GM12801 (cell line): ENCODE measurements at regions not wholly inside any gene's neighbourhood (a gene's known extent, or its start where the extent isn't known, plus 50 kb on each side); places are given as distances from the start of the nearest gene placed in this dataset.

Experiments
- TF ChIP-seq, protein P1 (sequence below): IDR thresholded peaks from one replicate; pipeline ENCODE4 v1.5.1; 2011; ENCODE audit warnings: control low read depth; ENCODE audit not compliant: insufficient read length; ENCODE audit errors: extremely low read depth

GRCh38 chr20:10963717-10964266, 290.0 kb upstream of the JAG1 start:
- TF ChIP-seq, protein P1, sequence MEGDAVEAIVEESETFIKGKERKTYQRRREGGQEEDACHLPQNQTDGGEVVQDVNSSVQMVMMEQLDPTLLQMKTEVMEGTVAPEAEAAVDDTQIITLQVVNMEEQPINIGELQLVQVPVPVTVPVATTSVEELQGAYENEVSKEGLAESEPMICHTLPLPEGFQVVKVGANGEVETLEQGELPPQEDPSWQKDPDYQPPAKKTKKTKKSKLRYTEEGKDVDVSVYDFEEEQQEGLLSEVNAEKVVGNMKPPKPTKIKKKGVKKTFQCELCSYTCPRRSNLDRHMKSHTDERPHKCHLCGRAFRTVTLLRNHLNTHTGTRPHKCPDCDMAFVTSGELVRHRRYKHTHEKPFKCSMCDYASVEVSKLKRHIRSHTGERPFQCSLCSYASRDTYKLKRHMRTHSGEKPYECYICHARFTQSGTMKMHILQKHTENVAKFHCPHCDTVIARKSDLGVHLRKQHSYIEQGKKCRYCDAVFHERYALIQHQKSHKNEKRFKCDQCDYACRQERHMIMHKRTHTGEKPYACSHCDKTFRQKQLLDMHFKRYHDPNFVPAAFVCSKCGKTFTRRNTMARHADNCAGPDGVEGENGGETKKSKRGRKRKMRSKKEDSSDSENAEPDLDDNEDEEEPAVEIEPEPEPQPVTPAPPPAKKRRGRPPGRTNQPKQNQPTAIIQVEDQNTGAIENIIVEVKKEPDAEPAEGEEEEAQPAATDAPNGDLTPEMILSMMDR = no peak

- TF ChIP-seq, protein P1 = no peak
These were observed 292.2 kb upstream of the JAG1 start for GRCh38 chr20:10965936-10966470.

DNA sequence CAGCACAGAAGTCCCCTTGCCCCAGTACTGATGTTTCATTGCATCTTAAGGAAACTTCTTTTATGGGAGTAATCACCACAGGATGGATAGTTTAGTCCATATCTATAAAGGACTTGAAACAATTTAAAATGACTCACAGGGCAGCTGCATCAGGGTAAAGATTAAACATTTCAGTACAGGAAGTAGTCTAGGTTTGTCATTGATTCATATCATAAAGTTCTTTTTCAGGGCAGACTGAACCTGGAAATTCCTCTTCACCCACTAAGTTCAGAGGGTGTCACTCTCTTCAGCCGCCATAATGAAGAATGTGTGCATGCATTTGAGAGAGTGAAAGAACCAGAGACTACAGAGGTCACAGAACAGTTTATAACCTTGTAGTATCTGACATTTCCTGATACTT, 296.3 kb upstream of the JAG1 start:
- TF ChIP-seq, protein P1 = no peak

- TF ChIP-seq, protein P1 = no peak
These were observed 297.3 kb upstream of the JAG1 start for GRCh38 chr20:10971096-10971495.

GRCh38 chr20:10972219-10972860, 298.5 kb upstream of the JAG1 start:
- TF ChIP-seq, protein P1 = no peak

DNA sequence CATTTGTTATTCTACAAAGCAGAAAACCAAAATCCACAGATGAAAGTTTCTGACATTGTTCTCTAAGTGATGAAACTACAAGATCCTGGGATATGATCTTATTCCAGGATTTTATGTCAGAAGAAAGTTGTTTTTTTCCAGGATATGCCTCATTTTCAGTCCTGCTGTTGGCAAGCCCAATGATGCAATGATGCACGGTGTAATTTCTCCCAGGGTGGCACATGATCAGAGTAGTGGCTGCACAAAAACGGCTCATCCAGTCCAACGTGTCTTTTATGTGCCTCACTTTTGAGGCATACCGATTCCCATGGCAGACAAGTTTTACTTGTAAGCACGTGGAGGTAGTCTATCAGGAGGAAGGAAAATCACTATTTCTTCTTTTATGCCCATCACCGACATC, 302.3 kb upstream of the JAG1 start:
- TF ChIP-seq, protein P1 = no peak

DNA sequence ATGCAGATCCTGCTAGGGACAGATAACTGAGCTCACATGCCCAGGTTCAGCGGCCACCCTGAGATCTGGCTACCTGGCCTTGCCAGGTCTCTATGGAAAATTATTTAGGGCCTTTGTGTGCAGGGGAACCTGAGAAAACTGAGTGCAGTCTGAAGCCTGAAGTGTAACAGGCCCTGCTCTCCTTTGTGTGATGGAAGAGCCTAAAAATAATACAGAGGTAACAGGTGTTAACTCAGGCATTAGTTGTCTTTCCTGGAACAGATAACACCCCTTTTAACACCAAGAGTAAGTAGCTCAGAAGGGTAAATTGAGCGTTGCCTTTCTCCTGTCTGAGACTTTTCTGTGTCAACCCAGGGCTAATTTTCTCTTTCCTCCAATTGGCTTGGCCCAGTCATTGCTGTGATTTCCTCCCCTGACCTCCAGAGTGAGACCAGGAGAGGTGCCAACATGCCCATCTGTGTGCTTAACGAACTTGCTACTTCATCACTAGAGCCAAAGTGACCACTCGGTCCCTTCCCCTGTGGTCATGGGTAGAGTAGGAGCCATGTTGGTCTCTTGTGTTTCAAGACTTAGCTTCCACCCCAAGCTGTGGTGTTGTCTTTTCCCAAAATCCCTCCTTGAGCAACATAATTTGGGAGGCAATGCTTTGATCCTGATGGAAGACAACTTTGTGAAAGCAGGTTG, 304.4 kb upstream of the JAG1 start:
- TF ChIP-seq, protein P1 = no peak
